Peyer's patch (tissue), 4 donors: ENCODE measurements at regions not wholly inside any gene's neighbourhood (a gene's known extent, or its start where the extent isn't known, plus 50 kb on each side); places are given as distances from the start of the nearest gene placed in this dataset.

Experiments used
- DNase-seq, 3 donors: peaks; one replicate each; pipeline ENCODE4 v3.0.0-alpha.2; 2017 to 2019
- H3K27ac ChIP-seq, 4 donors: fragments of 200-600 bp; sonication (generic); one replicate each; pipeline ENCODE4 v1.5.1; 2016 to 2019
- H3K27me3 ChIP-seq, 2 donors: fragments of 200-600 bp; sonication (generic); one replicate each; pipeline ENCODE4 v1.5.1; 2019
- H3K36me3 ChIP-seq, 3 donors: fragments of 200-600 bp; sonication (generic); one replicate each; pipeline ENCODE4 v1.5.1; 2016 to 2019
- H3K4me1 ChIP-seq, 4 donors: fragments of 200-600 bp; sonication (generic); one replicate each; pipeline ENCODE4 v1.5.1; 2016 to 2019
- H3K4me3 ChIP-seq, 4 donors: fragments of 200-600 bp; sonication (generic); 1 replicate in 3 of 4; 2 replicates in 1 of 4; pipeline ENCODE4 v1.5.1; 2016 to 2019; ENCODE audit warnings: mild to moderate bottlenecking in 1 of 4
- H3K9me3 ChIP-seq, 4 donors: fragments of 200-600 bp; sonication (generic); one replicate each; pipeline ENCODE4 v1.5.1; 2016 to 2019; ENCODE audit warnings: mild to moderate bottlenecking in 1 of 4
- CTCF ChIP-seq, 6 experiments: fragments of 450-650 bp in 4 of 6; fragments of 200-600 bp in 2 of 6; sonication (generic) in 1 of 6; IDR thresholded peaks; one replicate each; pipeline ENCODE4 v1.5.1; 2017 to 2019; ENCODE audit warnings: antibody characterized with exemption in 6 of 6, mild to moderate bottlenecking in 3 of 6, moderate library complexity in 1 of 6
- POLR2A ChIP-seq, 2 donors: fragments of 450-650 bp; IDR thresholded peaks; one replicate each; pipeline ENCODE4 v1.5.1; 2017; ENCODE audit warnings: antibody characterized with exemption in 2 of 2, mild to moderate bottlenecking in 2 of 2, moderate library complexity in 2 of 2

DNA sequence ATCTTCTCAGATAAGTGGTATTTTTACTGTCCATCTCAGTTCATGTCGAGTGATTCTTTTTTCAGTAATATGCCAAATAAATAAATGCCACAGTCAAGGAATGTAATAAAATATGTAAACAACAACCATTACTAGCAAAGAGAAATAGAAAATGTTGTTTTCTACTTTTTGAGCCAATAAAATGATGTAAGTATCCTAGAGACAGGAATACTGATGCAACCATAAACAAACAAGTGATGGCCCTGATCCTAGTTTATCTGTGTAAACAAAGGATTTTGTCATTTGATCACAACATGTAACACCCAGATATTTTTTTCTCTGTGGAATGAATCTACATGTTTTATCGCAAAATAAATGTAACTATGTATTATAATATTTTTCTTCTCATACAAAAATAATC is 1852.8 kb downstream of the EFNA5 start:
- H3K27me3 ChIP-seq = no peaks in the 10 kb centered on the region
- no peak overlapping the region for H3K4me3 ChIP-seq
- H3K27ac ChIP-seq = no peak overlapping the region
- H3K36me3 ChIP-seq = no peaks in the 10 kb centered on the region
- no peaks in the 10 kb centered on the region for H3K4me1 ChIP-seq
- DNase-seq = no peak
- TF ChIP-seq CTCF (IDR thresholded peaks at IDR 0.05) = no peak
- TF ChIP-seq POLR2A (IDR thresholded peaks at IDR 0.05) = no peak
- no peaks in the 10 kb centered on the region for H3K9me3 ChIP-seq

GRCh38 chr5:105817416-105817815 is 1853.3 kb downstream of the EFNA5 start:
- H3K9me3 ChIP-seq = no peaks in the 10 kb centered on the region
- no peaks in the 10 kb centered on the region for H3K27me3 ChIP-seq

DNA sequence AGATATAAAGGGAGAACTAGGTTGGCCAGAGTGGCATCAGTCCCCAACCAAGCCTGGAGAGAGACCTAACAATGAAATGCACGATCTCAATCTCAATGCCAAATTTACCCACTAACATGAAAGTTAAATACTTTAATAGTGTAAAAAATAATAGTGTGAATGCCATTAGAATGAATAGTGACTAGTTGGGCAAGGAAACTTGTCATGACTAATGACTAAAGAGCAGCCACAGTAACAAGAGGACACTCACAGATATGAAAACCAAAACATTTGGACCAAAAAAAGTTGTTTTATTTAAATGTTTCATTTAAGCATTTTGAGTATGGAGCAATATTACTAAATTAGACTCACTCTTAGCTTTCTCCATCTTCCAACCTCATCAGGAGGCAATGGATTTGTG is 1853.8 kb downstream of the EFNA5 start:
- TF ChIP-seq CTCF (IDR thresholded peaks at IDR 0.05) (no peak), POLR2A (IDR thresholded peaks at IDR 0.05) (no peak)
- DNase-seq = no peak
- Histone ChIP-seq H3K27ac (no peak overlapping the region), H3K4me3 (no peak overlapping the region), H3K27me3 (no peaks in the 10 kb centered on the region), H3K9me3 (no peaks in the 10 kb centered on the region), H3K4me1 (no peaks in the 10 kb centered on the region), H3K36me3 (no peaks in the 10 kb centered on the region)

More at GRCh38 chr5:105817416-105817815, 1853.3 kb downstream of the EFNA5 start:
- Histone ChIP-seq H3K4me3 (no peak overlapping the region), H3K27ac (no peak overlapping the region), H3K36me3 (no peaks in the 10 kb centered on the region), H3K4me1 (no peaks in the 10 kb centered on the region)
- no peak for TF ChIP-seq CTCF (IDR thresholded peaks at IDR 0.05)
- no peak for TF ChIP-seq POLR2A (IDR thresholded peaks at IDR 0.05)
- no peak for DNase-seq

- H3K4me1 ChIP-seq = no peaks in the 10 kb centered on the region
- no peaks in the 10 kb centered on the region for H3K27me3 ChIP-seq
- no peak for DNase-seq
- no peaks in the 10 kb centered on the region for H3K9me3 ChIP-seq
- H3K27ac ChIP-seq = no peak overlapping the region
- H3K36me3 ChIP-seq = no peaks in the 10 kb centered on the region
- H3K4me3 ChIP-seq = no peak overlapping the region
- TF ChIP-seq CTCF (IDR thresholded peaks at IDR 0.05) (no peak), POLR2A (IDR thresholded peaks at IDR 0.05) (no peak)
Observed at GRCh38 chr5:105812304-105812703, 1858.4 kb downstream of the EFNA5 start.

GRCh38 chr5:105807951-105808350 is 1862.8 kb downstream of the EFNA5 start:
- DNase-seq = no peak
- Histone ChIP-seq H3K4me3 (no peak overlapping the region), H3K36me3 (no peaks in the 10 kb centered on the region), H3K9me3 (no peaks in the 10 kb centered on the region), H3K27ac (no peak overlapping the region), H3K27me3 (no peaks in the 10 kb centered on the region), H3K4me1 (no peaks in the 10 kb centered on the region)
- TF ChIP-seq POLR2A (IDR thresholded peaks at IDR 0.05) = no peak
- TF ChIP-seq CTCF (IDR thresholded peaks at IDR 0.05) = no peak

DNA sequence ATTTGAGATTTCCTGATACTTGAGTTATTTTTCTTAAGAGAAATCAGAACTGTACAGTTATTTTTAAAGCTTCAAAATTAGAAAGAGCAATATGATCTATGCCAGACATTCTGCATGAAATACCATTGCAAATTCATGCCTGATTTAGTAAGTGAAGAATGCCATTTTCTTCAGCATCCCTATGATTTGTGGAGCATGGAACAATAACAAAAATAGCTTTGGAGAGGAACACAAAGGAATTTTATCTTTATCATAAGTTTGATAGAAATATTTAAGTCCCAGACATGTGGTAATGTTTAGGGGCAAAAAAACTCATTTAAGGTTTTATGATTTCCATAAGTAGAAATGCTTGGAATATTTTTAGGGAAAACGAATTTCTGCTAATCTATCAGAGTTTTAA is 1863.4 kb downstream of the EFNA5 start:
- Histone ChIP-seq H3K4me1 (no peaks in the 10 kb centered on the region), H3K9me3 (no peaks in the 10 kb centered on the region), H3K36me3 (no peaks in the 10 kb centered on the region), H3K27ac (no peak overlapping the region), H3K27me3 (no peaks in the 10 kb centered on the region), H3K4me3 (no peak overlapping the region)
- no peak for DNase-seq
- no peak for TF ChIP-seq POLR2A (IDR thresholded peaks at IDR 0.05)
- TF ChIP-seq CTCF (IDR thresholded peaks at IDR 0.05) = no peak
